Stimulated activated CD4-positive, alpha-beta T cell treated with anti-CD3 and anti-CD28 coated beads, Interleukin-1b, Interleukin-23, amount 100 ng/mL, for 4 hours (primary cell): ENCODE measurements at regions not wholly inside any gene's neighbourhood (a gene's known extent, or its start where the extent isn't known, plus 50 kb on each side); places are given as distances from the start of the nearest gene placed in this dataset.

Source experiments
- DNase-seq, 2 donors: peaks; one replicate each; pipeline ENCODE4 v3.0.0-alpha.2; 2020; ENCODE audit warnings: low read depth in 2 of 2

GRCh38 chr10:3542185-3542611 lies 242.8 kb downstream of the KLF6 start:
- DNase-seq = no peak

- no peak for DNase-seq
These were observed 245.2 kb downstream of the KLF6 start for GRCh38 chr10:3539696-3540383.

GRCh38 chr10:3538656-3539531 lies 246.1 kb downstream of the KLF6 start:
- DNase-seq = no peak

DNA sequence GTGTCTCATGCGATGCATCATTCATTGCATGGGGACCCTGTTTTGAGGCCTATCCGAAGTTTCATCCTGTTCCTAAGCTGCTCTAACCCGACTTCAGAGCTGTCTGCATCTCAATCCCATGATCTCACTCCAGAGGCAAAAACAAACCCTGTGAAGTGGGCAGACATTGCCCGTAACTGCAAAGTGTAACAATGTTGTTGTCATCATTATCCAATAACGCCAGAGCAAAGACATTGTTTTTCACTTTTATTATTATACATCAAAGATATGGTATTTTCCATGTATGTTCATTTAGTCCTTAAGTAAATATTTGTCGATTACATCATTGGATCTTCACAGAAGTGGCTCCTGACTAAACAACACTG lies 246.7 kb downstream of the KLF6 start:
- DNase-seq = no peak

DNA sequence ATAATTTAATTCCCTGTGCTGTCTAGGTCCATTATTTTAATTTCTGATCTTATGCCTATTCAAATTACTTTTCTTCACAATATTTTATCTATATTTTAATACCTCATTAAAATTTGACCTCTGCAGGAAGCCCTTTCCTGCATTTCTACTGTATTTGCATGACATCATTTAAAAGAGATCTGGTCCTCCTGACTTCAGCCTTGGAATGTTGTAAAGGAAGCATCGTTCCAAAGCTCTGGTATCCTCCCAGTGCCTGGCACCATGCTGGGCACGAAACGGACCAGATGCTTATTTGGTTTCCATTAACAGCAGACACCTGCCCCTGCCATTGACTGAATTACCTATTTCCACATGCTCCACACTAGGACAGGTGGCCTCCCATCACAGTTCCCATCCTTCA lies 247.5 kb downstream of the KLF6 start:
- no peak for DNase-seq

DNA sequence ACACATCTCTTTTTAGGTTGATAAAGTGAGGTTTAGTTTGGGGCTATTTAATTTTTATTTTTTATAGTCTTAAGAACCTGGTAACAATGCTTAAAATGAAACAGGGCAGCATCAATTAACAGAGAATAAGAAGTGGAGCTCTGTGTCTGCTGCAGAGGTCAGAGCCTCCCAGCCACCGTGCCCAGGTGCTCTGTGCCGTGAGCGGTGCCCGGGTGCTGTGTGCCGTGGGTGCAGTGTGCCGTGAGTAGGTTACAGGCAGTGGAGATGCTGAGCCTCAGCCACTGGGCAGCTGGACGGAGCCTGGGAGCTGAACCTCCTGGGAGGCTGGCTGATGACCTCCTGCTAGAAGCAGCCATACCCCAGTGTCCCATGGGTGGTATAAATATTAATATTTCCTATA lies 250.0 kb downstream of the KLF6 start:
- no peak for DNase-seq

DNA sequence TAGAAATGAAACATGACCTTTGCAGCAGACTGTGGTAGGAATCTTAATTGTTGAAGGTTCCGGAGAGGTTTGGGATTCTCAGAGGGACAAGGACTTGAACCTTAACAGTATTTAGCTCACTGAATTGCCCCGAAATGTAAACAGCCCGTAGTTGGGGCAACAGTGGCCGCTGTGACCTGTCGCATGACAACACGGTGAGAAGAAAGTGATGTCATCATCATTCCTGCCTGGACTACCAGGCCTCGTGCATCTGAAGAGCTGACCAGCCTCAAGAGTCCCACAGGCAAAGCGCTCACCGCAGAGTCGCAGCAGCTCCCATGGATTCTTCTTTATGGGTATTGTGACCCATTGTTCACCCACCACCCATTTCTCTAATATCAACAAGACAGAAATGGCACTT lies 250.6 kb downstream of the KLF6 start:
- no peak for DNase-seq

GRCh38 chr10:3533296-3533695 lies 251.7 kb downstream of the KLF6 start:
- DNase-seq = no peak

GRCh38 chr10:3532644-3533043 lies 252.4 kb downstream of the KLF6 start:
- DNase-seq = no peak

DNA sequence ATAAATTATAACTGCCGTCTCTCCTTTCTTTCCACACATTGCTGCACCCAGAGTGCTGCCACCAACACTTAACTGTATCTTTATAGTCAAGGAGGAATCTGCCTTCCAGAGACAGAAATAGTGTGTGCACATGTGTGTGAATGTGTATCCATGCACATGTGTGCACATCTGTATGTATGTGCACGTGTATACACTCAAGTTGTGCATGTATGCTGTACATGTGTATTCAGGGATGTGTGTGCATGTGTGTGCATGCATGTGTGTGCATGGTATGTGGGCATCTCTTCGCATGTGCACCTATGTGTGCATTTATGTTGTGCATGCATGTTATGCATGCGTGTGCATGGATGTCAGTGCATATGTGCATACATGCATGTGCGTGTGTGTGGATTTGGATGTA lies 253.3 kb downstream of the KLF6 start:
- DNase-seq = no peak

- DNase-seq = no peak
These were observed 254.0 kb downstream of the KLF6 start for GRCh38 chr10:3530783-3531645.

DNA sequence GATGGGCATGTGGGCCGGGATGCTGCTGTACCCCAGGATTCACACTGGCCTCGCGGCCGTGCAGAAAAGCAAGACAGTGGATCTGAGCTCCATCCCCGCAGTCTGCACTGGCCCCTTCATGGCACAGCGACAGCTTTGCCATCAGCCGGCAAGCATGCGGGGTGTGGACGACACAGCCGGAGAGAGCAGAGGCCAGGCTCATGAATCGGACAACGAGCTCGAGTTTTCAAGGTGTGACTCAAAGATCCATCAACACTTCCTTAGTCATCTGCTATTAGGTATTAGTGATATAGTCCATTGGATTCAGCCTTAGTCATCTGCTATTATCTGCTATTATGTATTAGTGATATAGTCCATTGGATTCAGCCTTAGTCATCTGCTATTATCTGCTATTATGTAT lies 254.7 kb downstream of the KLF6 start:
- DNase-seq = no peak

GRCh38 chr10:3529691-3530090 lies 255.3 kb downstream of the KLF6 start:
- no peak for DNase-seq

DNA sequence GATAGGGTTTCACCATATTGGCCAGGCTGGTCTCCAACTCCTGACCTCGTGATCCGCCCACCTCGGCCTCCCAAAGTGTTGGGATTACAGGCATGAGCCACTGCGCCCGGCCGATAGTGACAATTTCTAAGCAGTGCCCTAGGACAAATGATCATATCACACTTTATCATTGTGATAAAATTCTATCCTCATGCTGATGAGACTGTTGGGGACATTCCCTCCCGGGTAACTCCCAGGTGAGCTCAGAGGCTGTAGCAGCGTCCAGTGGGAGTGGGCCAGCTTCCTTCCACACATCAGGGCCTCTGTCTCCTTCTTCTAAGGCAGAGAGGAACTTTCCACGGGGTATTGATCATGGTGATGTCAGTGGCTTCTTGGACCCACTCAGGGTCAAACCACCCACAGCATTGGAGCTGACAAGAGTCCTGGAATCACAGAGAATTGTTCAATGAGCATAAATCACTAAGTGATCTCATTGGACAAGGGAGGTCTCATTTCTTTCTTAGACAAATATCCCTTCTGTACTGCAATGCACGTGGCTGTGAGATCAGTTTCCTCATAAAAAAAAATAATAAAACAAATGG lies 256.1 kb downstream of the KLF6 start:
- no peak for DNase-seq

- no peak for DNase-seq
These were observed 256.7 kb downstream of the KLF6 start for GRCh38 chr10:3528271-3528670.

DNA sequence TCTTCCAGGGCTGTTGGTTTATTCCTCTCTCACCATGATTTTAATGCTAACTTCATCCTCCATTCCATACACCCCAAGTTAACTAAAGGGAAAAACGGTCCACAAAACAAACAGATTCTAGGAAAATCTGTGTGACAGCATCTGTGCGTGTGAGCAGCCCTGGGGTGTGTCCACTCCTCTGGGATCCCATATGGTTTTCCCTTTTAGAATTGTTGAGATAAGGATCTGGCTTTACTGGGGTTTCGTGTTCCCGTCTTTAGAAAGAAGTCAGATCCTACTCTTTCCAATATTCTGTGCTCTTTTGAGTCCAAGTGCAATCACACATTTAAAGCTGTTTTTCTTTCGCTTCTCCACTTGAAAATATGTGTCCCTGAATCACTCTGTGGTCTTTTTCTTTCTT lies 257.1 kb downstream of the KLF6 start:
- no peak for DNase-seq

- no peak for DNase-seq
These were observed 258.1 kb downstream of the KLF6 start for GRCh38 chr10:3526727-3527501.

DNA sequence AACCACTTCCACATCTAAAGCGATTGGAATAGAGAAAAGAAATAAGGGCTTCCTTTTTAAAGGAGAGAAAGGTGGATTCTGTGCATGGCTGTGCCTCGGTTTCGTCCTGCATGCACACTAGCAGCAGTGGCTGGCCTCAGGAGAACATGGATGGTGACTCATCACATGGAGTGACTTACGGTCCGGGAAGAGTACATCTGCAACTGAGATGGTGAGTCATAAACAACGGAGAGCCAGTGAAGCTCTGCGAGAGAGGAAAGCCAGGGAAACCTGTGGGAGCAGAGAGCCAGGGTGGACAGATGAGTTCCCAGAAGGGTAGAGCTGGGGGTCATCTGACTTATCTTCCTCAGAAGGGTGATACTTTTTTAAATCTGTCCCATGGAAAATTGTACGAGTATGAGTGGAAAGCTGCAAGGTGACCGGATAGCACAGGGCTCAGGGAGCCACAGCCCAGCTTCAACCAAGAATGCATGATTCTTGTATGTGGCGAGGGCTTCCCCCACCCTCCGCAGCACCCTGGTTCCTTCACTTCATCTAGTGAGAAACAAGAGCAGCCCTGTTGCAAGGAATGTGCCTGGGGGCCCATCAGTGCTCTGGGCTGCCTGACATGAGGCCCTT lies 259.1 kb downstream of the KLF6 start:
- DNase-seq = no peak

DNA sequence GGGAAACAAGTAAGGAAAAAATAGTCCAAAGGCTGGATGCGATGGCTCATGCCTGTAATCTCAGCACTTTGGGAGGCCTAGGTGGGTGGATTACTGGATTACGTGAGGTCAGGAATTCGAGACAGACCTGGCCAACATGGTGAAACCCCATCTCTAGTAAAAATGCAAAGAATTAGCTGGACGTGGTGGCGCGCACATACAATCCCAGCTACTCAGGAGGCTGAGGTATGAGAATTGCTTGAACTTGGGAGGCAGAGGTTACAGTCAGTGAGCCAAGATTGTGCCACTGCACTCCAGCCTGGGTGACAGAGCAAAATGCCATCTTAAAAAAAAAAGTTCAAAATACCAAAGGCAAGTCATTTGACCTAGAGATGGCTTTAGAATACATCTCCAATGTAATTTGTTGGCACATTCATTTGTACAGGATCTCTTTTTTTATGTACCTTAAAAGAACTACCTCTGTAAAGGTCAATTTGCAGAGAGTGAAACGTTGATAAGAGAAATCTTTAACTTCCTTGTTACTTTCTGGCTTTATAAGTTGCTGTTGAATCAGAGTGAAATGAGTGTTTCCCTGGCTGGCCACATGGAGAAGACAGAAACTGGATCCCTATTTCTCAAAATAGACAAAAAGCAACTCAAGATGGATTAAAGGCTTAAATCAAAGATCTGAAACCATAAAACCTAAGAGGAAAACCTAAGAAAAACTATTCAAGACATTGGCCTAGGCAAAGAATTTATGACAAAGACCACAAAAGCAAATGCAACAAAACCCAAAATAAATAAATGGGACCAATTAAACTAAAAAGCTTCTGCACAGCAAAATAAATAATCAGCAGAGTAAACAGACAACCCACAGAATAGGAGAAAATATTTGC lies 260.7 kb downstream of the KLF6 start:
- no peak for DNase-seq
